HG02885 (cell line): ENCODE measurements at regions not wholly inside any gene's neighbourhood (a gene's known extent, or its start where the extent isn't known, plus 50 kb on each side); places are given as distances from the start of the nearest gene placed in this dataset.

ENCODE experiments used
- ATAC-seq: cut with Tn5 transposase; IDR thresholded peaks from one replicate; pipeline ENCODE4 v1.9.1; 2021; ENCODE audit warnings: mild to moderate bottlenecking; ENCODE audit not compliant: unreplicated experiment, poor library complexity

- ATAC-seq = no peak
Observed at GRCh38 chr2:153197402-153198386, 280.9 kb downstream of the RPRM start.

GRCh38 chr2:153196378-153197058 is 282.0 kb downstream of the RPRM start:
- no peak for ATAC-seq

GRCh38 chr2:153195342-153195741 is 283.2 kb downstream of the RPRM start:
- ATAC-seq = no peak

DNA sequence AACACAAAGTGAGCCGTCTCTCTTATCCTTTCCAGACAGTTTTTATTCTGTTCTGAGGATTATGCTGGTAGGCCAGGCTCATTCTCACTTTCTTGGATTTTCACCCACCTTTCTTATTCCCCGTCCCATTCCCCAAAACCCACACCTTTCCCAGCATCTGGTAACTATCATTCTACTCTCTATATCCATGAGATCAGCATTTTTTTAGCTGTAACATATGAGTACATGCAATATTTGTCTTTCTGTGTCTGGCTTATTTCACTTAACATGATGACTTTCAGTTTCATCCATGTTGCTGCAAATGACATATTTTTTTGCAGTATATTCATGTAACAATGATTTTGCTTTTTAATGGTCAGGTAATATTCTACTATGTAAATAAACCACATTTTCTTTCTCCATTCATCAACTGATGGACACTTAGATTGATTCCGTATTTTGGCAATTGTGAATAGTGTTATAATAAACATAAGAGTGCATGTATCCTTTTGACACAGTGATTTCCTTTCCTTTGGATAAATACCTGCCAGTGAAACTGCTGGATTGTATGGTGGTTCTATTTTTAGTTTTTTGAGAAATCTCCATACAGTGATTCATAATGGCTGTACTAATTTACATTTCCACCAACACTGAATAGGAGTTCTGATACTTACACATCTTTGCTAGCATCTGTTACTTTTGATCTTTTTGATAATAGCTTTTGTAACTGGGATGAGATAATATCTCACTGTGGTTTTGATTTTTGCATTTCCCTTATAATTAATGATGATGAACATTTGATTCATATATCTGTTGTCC is 289.3 kb downstream of the RPRM start:
- ATAC-seq = no peak

- ATAC-seq = no peak
Observed at GRCh38 chr2:153179808-153180207, 298.8 kb downstream of the RPRM start.

DNA sequence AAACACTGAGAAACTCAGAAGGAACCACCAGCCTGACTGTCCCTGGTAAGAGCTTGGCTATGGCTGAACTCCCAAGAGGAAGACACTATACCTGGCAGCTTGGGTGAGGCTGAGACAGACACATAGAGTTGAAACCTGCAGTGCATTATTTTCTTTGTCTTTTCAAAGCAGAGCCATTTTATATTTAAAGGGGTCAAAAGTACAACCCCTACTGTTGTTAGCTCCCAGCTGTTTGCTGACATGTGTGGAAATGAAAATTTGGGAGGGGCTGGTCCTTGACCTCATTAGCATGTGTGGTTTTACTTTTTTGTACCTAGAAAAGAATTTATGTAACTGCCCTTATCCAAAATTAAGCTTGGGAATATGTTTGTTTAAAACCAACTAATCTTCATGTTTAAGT is 309.0 kb downstream of the RPRM start:
- ATAC-seq = no peak

DNA sequence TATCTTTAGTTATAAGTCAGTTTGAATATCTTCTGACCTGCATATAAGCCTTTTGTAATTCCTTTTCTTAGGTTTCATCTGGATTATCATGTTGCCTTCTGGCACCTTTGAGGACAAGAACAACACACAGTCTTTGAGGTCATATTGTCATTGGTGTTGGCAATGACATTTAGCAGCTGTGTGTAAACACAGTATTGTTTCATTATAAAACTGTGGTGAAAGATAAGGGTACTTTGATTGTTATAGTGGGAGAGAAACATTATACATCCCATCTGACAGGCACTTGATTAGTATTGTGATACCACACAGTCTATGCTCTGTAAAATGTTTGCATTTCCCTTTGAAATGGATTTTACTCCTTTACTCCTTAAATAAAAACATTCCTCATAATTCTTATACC is 313.5 kb downstream of the RPRM start:
- no peak for ATAC-seq

DNA sequence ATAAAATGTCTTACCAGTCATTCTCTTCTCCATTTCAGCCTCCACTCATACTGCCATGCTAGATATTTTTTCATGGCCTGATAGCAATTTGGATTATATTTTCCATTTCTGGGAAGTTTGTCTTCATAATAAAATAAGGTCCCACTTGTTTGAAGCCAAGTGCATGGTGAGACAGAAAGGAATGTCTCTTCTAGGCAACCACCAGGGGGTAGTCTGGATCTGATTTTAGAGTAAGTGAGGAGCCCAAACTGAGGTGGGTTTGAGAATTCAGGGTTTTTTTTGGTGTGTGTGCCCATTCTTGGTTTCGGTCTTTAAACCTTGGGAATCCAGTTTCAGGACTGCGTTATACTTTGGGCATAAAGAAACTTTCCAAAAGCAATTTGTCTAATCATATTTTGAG is 315.5 kb downstream of the RPRM start:
- peak; percentile 72 for ATAC-seq

- ATAC-seq = no peak
Observed at GRCh38 chr2:153156743-153157142, 321.8 kb downstream of the RPRM start.

DNA sequence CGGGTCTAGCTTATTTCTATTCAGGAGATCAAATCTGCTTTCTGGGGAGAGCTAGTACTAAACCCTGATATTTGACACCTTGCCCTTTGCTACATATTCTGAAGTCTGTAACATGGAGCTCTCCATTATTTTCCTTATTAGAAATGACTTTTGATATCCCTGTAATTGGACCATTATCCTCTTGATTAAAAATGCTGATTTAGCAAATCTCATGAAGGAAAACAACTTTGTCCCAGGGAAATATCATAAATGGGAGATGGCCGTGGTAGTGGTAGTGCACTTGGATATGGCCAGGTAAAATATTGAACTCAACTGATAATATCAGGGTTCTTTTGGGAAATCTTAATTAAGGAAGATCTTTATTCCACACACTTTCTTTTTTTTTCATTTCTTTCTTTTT is 326.5 kb downstream of the RPRM start:
- no peak for ATAC-seq

- ATAC-seq = no peak
Observed at GRCh38 chr2:153145470-153145978, 333.0 kb downstream of the RPRM start.

- ATAC-seq = no peak
Observed at GRCh38 chr2:153143540-153143939, 335.0 kb downstream of the RPRM start.

DNA sequence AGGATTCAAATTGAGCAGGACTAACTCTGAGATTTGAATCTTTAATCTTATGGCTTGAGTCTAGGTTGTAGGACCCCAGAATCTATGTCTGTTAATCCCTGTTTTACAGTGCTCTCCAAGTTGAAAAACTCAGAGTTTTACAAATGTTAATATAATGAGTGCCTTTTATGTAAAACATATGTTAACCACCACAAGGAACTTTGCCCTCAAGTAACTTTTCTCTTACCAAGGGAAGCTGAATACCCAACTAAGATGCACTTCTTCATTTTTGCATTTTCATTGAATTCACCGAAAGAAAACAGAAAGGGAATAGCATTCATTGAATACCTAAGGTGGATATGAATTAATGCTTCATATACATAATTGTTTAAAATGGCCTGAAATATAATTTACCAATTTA is 338.1 kb downstream of the RPRM start:
- ATAC-seq = no peak

DNA sequence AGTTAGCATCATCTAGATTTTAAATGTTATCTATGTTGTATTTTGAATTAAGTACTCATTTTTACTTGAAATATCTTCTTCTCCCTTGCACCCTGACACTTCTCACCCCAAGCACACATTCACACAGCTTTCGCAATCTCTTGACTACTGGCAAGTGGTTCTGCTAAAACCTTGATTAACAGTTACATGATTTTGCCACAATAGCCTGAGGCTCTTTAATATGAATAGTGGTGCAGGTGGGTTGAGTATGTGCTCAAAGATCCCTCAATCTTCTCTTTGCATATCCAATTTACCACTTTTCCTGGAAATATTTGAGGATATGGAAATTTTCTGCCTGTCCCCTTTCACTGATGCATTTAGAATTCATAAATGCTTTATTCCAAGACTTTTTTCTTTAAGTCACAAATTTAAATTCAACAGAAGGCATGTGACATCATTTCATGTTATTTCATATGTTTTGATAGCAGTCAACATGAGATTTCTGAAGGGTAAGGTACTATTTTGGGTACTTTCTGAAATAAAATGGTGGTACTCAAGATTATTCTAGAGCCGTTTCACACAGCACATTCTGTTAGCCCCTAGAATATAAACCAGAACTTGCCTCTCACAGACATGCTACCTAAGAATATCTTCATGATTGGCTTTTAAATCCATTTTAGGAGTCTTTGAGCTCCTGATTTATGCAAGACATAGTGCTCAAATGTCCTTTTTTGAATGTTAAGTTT is 339.7 kb downstream of the RPRM start:
- no peak for ATAC-seq

GRCh38 chr2:153136216-153136615 is 342.3 kb downstream of the RPRM start:
- no peak for ATAC-seq

DNA sequence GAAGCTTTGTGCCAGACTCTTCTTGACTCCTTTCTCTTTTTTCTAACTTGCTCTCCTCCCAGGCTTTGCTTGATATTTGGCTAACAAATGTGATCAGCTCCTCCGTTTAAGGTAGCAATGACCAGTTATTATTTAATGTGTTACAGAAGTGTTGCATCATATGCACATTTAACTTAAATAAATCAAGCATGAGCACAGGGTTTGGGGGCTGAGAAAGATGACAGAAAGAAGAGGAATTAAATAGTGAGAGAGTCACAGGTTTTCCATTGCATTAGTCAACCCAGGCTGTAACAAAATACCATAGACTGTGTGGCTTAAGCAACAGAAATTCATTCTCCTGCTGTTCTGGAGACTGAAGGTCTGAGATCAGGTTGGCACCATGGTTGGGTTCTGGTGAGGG is 343.8 kb downstream of the RPRM start:
- no peak for ATAC-seq

- ATAC-seq = no peak
Observed at GRCh38 chr2:153133716-153134115, 344.8 kb downstream of the RPRM start.

GRCh38 chr2:153132418-153132817 is 346.1 kb downstream of the RPRM start:
- ATAC-seq = no peak

GRCh38 chr2:153115141-153115540 is 363.4 kb downstream of the RPRM start:
- no peak for ATAC-seq

- no peak for ATAC-seq
Observed at GRCh38 chr2:153110486-153110885, 368.1 kb downstream of the RPRM start.
